ENCODE measurements at regions not wholly inside any gene's neighbourhood (a gene's known extent, or its start where the extent isn't known, plus 50 kb on each side); places are given as distances from the start of the nearest gene placed in this dataset.
"Not testable (repeated sequence)": the region's sequence is repeated elsewhere in the genome, so short reads cannot be mapped to it uniquely, and the experiment has no call there.

DNA sequence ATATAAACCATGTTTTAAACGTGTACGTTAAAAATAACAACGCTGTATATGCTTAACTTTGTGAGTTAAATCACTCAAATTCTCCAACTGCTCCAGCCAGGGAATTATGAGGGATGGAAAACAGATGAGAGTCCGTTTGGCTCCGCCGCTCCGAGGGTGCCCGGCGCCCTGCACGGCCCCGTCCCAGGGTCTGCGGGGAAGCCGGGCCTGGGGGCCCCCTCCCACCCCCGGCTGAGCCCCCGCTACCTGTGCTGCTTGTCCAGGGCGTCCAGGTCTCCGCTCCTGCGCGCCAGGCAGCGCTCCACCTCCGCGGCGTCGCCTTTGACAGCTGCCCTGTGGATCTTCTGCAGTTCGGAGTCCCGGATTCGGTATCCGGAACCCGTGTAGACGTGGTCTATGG, 415.5 kb downstream of the FOXD4L4 start:
- not testable (repeated sequence) for H3K27me3 Mint-ChIP-seq (ENCODE audit: insufficient read depth); H3K36me3 Mint-ChIP-seq (ENCODE audit: low read depth); H3K27ac Mint-ChIP-seq; H3K4me3 Mint-ChIP-seq; H3K9me3 Mint-ChIP-seq; DNase-seq; H3K4me1 Mint-ChIP-seq (ENCODE audit: low read depth)

DNA sequence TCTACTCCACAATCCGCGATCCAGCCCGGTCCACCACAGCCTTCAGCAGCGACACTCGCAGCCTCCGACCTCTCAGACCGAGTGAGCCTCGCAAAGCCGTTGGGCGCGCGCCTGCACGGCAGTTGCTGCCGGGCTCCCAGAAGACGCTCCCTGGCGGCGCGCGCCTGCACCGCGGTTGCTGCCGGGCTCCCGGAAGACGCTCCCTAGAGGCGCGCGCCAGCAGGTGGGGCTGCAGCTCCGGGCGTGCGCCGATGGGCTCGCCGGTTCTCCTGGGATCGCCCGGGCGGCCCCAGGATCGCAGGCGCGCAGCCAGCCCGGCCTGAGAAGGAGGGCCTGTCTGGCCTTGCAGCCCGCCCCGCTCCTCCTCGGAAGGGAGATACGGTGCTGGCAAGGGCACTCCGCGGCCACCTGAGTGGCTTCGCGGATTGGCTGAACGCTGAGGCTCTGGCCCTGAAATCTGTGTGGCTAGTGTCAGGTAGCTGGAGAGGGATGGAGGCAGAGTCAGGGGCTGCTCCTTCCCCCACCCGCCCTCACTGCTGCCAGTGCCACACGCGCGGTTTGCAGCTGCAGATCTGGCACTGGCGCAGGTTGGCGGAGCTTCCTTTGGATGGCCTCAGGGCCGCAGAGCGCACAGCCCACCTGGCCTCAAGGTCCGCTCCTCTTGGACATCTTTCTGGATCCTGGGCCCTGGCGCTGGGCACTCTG, 416.2 kb downstream of the FOXD4L4 start:
- not testable (repeated sequence) for H3K36me3 Mint-ChIP-seq (ENCODE audit: low read depth); H3K4me1 Mint-ChIP-seq (ENCODE audit: low read depth); H3K27me3 Mint-ChIP-seq (ENCODE audit: insufficient read depth); H3K27ac Mint-ChIP-seq; H3K9me3 Mint-ChIP-seq; H3K4me3 Mint-ChIP-seq
- TF ChIP-seq, protein P1, sequence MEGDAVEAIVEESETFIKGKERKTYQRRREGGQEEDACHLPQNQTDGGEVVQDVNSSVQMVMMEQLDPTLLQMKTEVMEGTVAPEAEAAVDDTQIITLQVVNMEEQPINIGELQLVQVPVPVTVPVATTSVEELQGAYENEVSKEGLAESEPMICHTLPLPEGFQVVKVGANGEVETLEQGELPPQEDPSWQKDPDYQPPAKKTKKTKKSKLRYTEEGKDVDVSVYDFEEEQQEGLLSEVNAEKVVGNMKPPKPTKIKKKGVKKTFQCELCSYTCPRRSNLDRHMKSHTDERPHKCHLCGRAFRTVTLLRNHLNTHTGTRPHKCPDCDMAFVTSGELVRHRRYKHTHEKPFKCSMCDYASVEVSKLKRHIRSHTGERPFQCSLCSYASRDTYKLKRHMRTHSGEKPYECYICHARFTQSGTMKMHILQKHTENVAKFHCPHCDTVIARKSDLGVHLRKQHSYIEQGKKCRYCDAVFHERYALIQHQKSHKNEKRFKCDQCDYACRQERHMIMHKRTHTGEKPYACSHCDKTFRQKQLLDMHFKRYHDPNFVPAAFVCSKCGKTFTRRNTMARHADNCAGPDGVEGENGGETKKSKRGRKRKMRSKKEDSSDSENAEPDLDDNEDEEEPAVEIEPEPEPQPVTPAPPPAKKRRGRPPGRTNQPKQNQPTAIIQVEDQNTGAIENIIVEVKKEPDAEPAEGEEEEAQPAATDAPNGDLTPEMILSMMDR (IDR thresholded peaks at IDR 0.05), result peak; percentile 38; the same call in 1 of the 2 replicates
- peak; percentile 9 for DNase-seq

DNA sequence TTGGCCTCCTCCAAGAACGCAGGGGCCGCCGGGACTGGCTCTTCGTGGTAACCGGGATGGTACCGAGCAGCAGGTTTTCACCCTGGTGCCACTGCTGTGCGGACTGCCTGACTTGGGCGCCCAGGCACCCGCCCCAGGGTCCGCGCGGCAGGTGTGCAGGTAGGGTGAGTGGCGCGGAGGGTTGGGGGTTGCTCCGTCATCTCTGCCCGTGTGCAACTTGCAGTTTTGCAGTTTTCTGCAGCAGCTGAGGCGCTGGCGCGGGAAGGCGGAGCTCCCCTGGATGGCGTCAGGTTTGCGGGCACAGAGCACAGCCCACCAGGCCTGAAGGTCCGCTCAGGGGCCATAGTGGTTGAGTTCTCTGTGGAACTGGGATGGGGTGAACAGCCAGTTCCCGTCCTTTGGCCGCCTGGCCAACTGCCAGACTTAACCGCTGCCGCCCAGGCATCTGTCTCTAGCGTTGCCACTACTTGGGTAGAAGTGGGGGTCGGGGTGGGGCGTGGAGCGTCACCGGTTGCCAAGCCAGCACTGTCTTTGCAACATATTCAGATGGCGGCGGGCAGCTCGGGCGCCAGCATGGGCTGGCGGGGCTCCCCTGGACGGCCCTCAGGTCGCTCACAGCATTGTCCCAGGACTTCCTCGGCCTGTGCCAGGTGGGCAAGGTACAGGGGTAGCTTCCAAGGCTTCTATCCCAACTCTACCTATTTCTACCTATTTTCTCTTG, 417.2 kb downstream of the FOXD4L4 start:
- H3K27ac Mint-ChIP-seq; H3K4me3 Mint-ChIP-seq; H3K36me3 Mint-ChIP-seq (ENCODE audit: low read depth); H3K27me3 Mint-ChIP-seq (ENCODE audit: insufficient read depth); DNase-seq; H3K4me1 Mint-ChIP-seq (ENCODE audit: low read depth); H3K9me3 Mint-ChIP-seq: not testable (repeated sequence)

DNA sequence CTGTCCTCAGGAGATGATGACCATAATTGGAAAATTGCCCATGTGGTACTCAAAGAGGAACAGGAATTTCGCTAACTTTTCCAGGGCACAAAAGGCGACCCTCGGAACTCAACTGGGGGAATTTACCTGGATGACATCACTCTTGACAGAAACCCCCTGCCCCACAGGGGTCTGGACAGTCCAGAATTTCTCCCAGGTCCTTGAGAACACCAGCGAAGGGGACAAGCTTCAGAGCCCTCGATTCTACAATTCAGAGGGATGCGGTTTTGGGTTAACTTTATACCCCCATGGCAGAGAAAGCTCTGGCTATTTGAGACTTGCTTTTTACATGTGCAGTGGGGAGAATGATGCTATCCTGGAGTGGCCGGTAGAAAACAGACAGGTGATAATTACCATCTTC, 445.4 kb downstream of the FOXD4L4 start:
- not testable (repeated sequence) for H3K27me3 Mint-ChIP-seq (ENCODE audit: insufficient read depth); H3K4me1 Mint-ChIP-seq (ENCODE audit: low read depth); H3K4me3 Mint-ChIP-seq; H3K36me3 Mint-ChIP-seq (ENCODE audit: low read depth); H3K9me3 Mint-ChIP-seq; DNase-seq; H3K27ac Mint-ChIP-seq

GRCh38 chr9:66183648-66184047, 446.7 kb downstream of the FOXD4L4 start:
- H3K4me1 Mint-ChIP-seq (ENCODE audit: low read depth); H3K4me3 Mint-ChIP-seq: not testable (repeated sequence)

DNA sequence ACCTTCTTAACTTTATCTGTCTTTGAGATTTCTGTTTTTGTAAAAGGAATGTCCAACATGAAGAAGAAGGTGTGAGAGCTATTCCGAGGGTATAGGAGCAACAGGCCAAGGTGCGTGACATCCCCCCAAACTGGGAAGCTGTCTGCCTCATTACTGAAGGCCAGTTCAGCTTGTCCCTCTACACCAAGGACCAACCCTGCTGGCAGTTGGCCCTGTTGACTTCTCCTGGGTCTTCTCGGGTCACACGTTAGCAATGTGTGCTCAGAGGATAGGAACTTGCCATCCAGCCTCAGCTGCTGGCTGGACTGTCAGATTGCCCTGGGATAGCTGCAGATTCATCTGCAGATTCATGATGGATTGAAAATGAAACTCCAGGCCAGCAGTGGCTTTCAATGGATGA, 460.3 kb downstream of the FOXD4L4 start:
- H3K9me3 Mint-ChIP-seq; H3K36me3 Mint-ChIP-seq (ENCODE audit: low read depth); H3K4me3 Mint-ChIP-seq; H3K27ac Mint-ChIP-seq; DNase-seq; H3K4me1 Mint-ChIP-seq (ENCODE audit: low read depth); H3K27me3 Mint-ChIP-seq (ENCODE audit: insufficient read depth): not testable (repeated sequence)

More at GRCh38 chr9:66183648-66184047, 446.7 kb downstream of the FOXD4L4 start:
- not testable (repeated sequence) for H3K9me3 Mint-ChIP-seq; H3K27ac Mint-ChIP-seq; DNase-seq; H3K36me3 Mint-ChIP-seq (ENCODE audit: low read depth); H3K27me3 Mint-ChIP-seq (ENCODE audit: insufficient read depth)

- DNase-seq; H3K9me3 Mint-ChIP-seq; H3K4me3 Mint-ChIP-seq; H3K27me3 Mint-ChIP-seq (ENCODE audit: insufficient read depth); H3K27ac Mint-ChIP-seq; H3K36me3 Mint-ChIP-seq (ENCODE audit: low read depth); H3K4me1 Mint-ChIP-seq (ENCODE audit: low read depth): not testable (repeated sequence)
Measured at GRCh38 chr9:66198421-66198820, 461.5 kb downstream of the FOXD4L4 start.

GRCh38 chr9:66206617-66207016, 469.7 kb downstream of the FOXD4L4 start:
- not testable (repeated sequence) for H3K9me3 Mint-ChIP-seq; H3K36me3 Mint-ChIP-seq (ENCODE audit: low read depth)

DNA sequence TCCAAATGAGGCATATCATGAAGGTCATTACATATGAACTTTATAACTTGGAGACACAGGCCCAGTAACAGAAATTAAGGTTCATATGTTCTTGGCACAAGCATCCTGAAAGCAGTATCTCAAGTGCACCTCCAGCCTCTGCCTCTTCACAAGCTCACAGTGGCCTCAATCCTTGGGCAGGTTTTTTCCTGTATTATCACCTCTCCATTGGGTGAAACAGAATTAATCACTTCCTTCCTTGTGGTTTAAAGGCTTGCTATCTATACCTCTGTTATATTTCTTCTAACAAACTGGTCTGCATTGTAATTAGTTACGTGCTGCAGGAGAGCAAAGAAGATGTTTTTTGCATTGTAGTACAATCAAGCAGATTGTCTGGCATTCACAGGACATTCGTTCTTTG, 471.0 kb downstream of the FOXD4L4 start:
- H3K9me3 Mint-ChIP-seq; H3K4me3 Mint-ChIP-seq; H3K27ac Mint-ChIP-seq; H3K4me1 Mint-ChIP-seq (ENCODE audit: low read depth); H3K27me3 Mint-ChIP-seq (ENCODE audit: insufficient read depth); H3K36me3 Mint-ChIP-seq (ENCODE audit: low read depth); DNase-seq: not testable (repeated sequence)

More at GRCh38 chr9:66206617-66207016, 469.7 kb downstream of the FOXD4L4 start:
- not testable (repeated sequence) for DNase-seq; H3K4me1 Mint-ChIP-seq (ENCODE audit: low read depth); H3K27me3 Mint-ChIP-seq (ENCODE audit: insufficient read depth); H3K4me3 Mint-ChIP-seq; H3K27ac Mint-ChIP-seq

- not testable (repeated sequence) for H3K36me3 Mint-ChIP-seq (ENCODE audit: low read depth); H3K4me1 Mint-ChIP-seq (ENCODE audit: low read depth); H3K27ac Mint-ChIP-seq; DNase-seq; H3K9me3 Mint-ChIP-seq; H3K27me3 Mint-ChIP-seq (ENCODE audit: insufficient read depth); H3K4me3 Mint-ChIP-seq
Measured at GRCh38 chr9:66244763-66245162, 507.8 kb downstream of the FOXD4L4 start.

- H3K27me3 Mint-ChIP-seq (ENCODE audit: insufficient read depth); DNase-seq; H3K4me3 Mint-ChIP-seq; H3K27ac Mint-ChIP-seq; H3K4me1 Mint-ChIP-seq (ENCODE audit: low read depth); H3K9me3 Mint-ChIP-seq; H3K36me3 Mint-ChIP-seq (ENCODE audit: low read depth): not testable (repeated sequence)
Measured at GRCh38 chr9:66245481-66245880, 508.5 kb downstream of the FOXD4L4 start.

DNA sequence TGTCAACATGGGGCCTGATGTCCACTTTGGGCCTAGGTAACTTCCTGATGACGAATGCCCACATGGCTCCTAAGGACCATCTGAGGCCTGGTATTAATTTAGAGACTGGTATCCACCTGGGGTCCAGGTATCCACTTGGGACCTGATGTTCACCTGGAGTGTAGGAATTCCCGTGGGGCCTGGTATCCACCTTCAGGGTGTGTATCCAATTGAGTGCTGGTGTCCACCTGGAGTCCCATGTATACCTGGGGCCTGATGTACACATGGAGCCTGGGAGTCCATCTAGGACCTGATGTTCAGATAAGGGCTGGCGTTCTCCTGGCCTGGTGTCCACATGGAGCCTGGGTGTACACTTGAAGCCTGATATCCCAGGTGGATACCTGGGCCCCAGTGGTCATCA, 520.6 kb downstream of the FOXD4L4 start:
- H3K27me3 Mint-ChIP-seq (ENCODE audit: insufficient read depth); H3K4me1 Mint-ChIP-seq (ENCODE audit: low read depth); H3K4me3 Mint-ChIP-seq; DNase-seq; H3K9me3 Mint-ChIP-seq; H3K27ac Mint-ChIP-seq; H3K36me3 Mint-ChIP-seq (ENCODE audit: low read depth): not testable (repeated sequence)

DNA sequence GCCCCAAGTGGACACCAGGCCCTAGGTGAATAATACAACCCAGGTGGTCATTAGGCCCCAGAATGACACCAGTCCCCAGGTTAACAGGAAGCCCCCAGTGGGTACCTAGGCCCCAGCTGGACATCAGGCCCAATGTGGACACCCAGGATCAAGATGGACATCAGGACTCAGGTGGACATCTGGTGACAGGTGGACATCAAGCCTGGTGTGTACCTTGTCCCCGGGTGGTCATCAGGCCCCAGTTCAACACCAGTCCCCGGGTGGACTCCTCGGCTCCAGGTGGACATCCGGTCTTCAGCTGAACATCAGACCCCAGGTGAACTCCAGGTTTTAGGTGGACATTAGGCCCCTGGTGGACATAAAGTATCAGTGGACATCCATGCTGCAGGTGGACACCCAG, 524.6 kb downstream of the FOXD4L4 start:
- H3K4me3 Mint-ChIP-seq; H3K27me3 Mint-ChIP-seq (ENCODE audit: insufficient read depth); H3K9me3 Mint-ChIP-seq; H3K4me1 Mint-ChIP-seq (ENCODE audit: low read depth); DNase-seq; H3K36me3 Mint-ChIP-seq (ENCODE audit: low read depth); H3K27ac Mint-ChIP-seq: not testable (repeated sequence)

Measured in HFFc6 (cell line).